HFF-Myc (cell line): ENCODE measurements at regions not wholly inside any gene's neighbourhood (a gene's known extent, or its start where the extent isn't known, plus 50 kb on each side); places are given as distances from the start of the nearest gene placed in this dataset.

Source experiments
- DNase-seq: peaks from one replicate; pipeline ENCODE4 v3.0.0-alpha.2; 2011; ENCODE audit warnings: low read depth; ENCODE audit errors: extremely low read depth
- H3K4me3 ChIP-seq: replicated peaks from 2 replicates; pipeline ENCODE4 v1.5.1; 2011; ENCODE audit warnings: low read depth, mild to moderate bottlenecking, control low read depth, low read length
- CTCF ChIP-seq: IDR thresholded peaks from 2 replicates; pipeline ENCODE4 v1.5.1; 2012; ENCODE audit warnings: mild to moderate bottlenecking, low read depth, low read length, control low read depth; ENCODE audit errors: missing control alignments

- peak; percentile 88 for TF ChIP-seq CTCF
- H3K4me3 ChIP-seq, result no peak overlapping the region
- peak; percentile 51 for DNase-seq
Observed at GRCh38 chr3:59575113-59576001, 525.5 kb upstream of the CFAP20DC start.

- TF ChIP-seq CTCF, result no peak
- peak; percentile 21 for DNase-seq
- H3K4me3 ChIP-seq, result no peak overlapping the region
Observed at GRCh38 chr3:59573911-59574310, 524.1 kb upstream of the CFAP20DC start.

GRCh38 chr3:59572106-59572505 is 522.3 kb upstream of the CFAP20DC start:
- TF ChIP-seq CTCF, result no peak
- DNase-seq, result no peak
- no peak overlapping the region for H3K4me3 ChIP-seq

- DNase-seq, result no peak
- H3K4me3 ChIP-seq, result no peak overlapping the region
- TF ChIP-seq CTCF, result no peak
Observed at GRCh38 chr3:59570806-59571205, 521.0 kb upstream of the CFAP20DC start.

- H3K4me3 ChIP-seq, result no peak overlapping the region
- TF ChIP-seq CTCF, result no peak
- no peak for DNase-seq
Observed at GRCh38 chr3:59567661-59568060, 517.8 kb upstream of the CFAP20DC start.

- H3K4me3 ChIP-seq, result no peak overlapping the region
- DNase-seq, result no peak
- TF ChIP-seq CTCF, result no peak
Observed at GRCh38 chr3:59566481-59566975, 516.7 kb upstream of the CFAP20DC start.
